HCT116 (cell line): ENCODE measurements at regions not wholly inside any gene's neighbourhood (a gene's known extent, or its start where the extent isn't known, plus 50 kb on each side); places are given as distances from the start of the nearest gene placed in this dataset.

Source experiments
- CTCF ChIP-seq, 3 experiments: fragments of 200-600 bp in 1 of 3; sonication (generic) in 1 of 3; IDR thresholded peaks in 2 of 3; conservative IDR thresholded peaks in 1 of 3; 2 replicates each; pipeline ENCODE4 v1.5.1; 2012 to 2017; ENCODE audit warnings: low read depth in 2 of 3, low read length in 2 of 3, antibody characterized with exemption in 1 of 3, borderline replicate concordance in 1 of 3, control low read depth in 1 of 3, mild to moderate bottlenecking in 1 of 3, mixed read lengths in 1 of 3, mixed run types in 1 of 3, moderate library complexity in 1 of 3; ENCODE audit not compliant: insufficient read depth in 1 of 3
- ELF1 ChIP-seq: IDR thresholded peaks from 2 replicates; pipeline ENCODE4 v1.6.1; 2012; ENCODE audit warnings: low read depth, borderline replicate concordance
- EZH2 ChIP-seq: fragments of 200-600 bp; sonication (generic); IDR thresholded peaks from 2 replicates; pipeline ENCODE4 v1.6.1; 2017; ENCODE audit warnings: antibody characterized with exemption, mixed run types
- EZH2phosphoT487 ChIP-seq: fragments of 200-600 bp; IDR thresholded peaks from 2 replicates; pipeline ENCODE4 v1.6.1; 2018; ENCODE audit warnings: antibody characterized with exemption, borderline replicate concordance
- POLR2A ChIP-seq: IDR thresholded peaks from 2 replicates; pipeline ENCODE4 v1.7.0; 2011; ENCODE audit warnings: borderline replicate concordance; ENCODE audit not compliant: insufficient read depth, insufficient read length; ENCODE audit errors: extremely low read depth
- POLR2AphosphoS5 ChIP-seq: IDR thresholded peaks from 2 replicates; pipeline ENCODE4 v1.6.1; 2011; ENCODE audit warnings: mild to moderate bottlenecking, low read depth, low read length, moderate library complexity
- SRF ChIP-seq: IDR thresholded peaks from 2 replicates; pipeline ENCODE4 v1.6.1; 2012; ENCODE audit warnings: low read depth
- YY1 ChIP-seq: IDR thresholded peaks from 2 replicates; pipeline ENCODE4 v1.6.1; 2011; ENCODE audit warnings: low read length, low read depth, moderate library complexity, mild to moderate bottlenecking; ENCODE audit not compliant: insufficient replicate concordance; ENCODE audit errors: extremely low read depth
- ZNF274 ChIP-seq: fragments of 200-500 bp; sonication (Bioruptor generic); IDR thresholded peaks from 2 replicates; pipeline ENCODE4 v1.6.1; 2014; ENCODE audit warnings: mild to moderate bottlenecking, low read depth, low read length, inconsistent platforms
- TF ChIP-seq, protein P1 (sequence below): IDR thresholded peaks from 2 replicates; pipeline ENCODE4 v1.6.1; 2012; ENCODE audit warnings: low read depth
- TF ChIP-seq, protein P2 (sequence below): IDR thresholded peaks from 2 replicates; pipeline ENCODE4 v1.6.1; 2012

DNA sequence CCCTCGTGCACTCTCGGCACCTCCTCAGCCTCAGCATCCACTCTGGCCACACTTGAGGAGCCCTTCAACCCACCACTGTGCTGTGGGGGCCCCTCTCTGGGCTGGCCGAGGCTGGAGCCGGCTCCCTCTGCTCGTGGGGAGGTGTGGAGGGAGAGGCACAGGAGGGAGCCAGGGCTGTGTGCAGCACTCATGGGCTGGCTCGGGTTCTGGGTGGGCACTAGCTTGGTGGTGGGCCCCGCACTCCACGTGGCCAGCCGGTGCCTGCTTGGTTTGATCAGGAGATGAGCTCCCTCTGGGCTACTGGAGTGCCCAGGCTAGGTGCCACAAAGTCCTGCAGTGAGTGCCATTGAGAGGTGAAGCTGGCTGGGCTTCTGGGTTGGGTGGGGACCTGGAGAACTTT, 949.4 kb upstream of the GJE1 start:
- TF ChIP-seq CTCF (IDR thresholded peaks at IDR 0.05 in 2 of 3, conservative IDR thresholded peaks at IDR 0.05 in 1 of 3; ENCODE audit: borderline replicate concordance in 1 of 3, insufficient read depth in 1 of 3, low read depth in 2 of 3, low read length in 2 of 3), result no peak
- TF ChIP-seq, protein P1, sequence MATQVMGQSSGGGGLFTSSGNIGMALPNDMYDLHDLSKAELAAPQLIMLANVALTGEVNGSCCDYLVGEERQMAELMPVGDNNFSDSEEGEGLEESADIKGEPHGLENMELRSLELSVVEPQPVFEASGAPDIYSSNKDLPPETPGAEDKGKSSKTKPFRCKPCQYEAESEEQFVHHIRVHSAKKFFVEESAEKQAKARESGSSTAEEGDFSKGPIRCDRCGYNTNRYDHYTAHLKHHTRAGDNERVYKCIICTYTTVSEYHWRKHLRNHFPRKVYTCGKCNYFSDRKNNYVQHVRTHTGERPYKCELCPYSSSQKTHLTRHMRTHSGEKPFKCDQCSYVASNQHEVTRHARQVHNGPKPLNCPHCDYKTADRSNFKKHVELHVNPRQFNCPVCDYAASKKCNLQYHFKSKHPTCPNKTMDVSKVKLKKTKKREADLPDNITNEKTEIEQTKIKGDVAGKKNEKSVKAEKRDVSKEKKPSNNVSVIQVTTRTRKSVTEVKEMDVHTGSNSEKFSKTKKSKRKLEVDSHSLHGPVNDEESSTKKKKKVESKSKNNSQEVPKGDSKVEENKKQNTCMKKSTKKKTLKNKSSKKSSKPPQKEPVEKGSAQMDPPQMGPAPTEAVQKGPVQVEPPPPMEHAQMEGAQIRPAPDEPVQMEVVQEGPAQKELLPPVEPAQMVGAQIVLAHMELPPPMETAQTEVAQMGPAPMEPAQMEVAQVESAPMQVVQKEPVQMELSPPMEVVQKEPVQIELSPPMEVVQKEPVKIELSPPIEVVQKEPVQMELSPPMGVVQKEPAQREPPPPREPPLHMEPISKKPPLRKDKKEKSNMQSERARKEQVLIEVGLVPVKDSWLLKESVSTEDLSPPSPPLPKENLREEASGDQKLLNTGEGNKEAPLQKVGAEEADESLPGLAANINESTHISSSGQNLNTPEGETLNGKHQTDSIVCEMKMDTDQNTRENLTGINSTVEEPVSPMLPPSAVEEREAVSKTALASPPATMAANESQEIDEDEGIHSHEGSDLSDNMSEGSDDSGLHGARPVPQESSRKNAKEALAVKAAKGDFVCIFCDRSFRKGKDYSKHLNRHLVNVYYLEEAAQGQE, result no peak
- TF ChIP-seq SRF, result no peak
- no peak for TF ChIP-seq ELF1
- TF ChIP-seq YY1, result no peak
- no peak for TF ChIP-seq POLR2A
- no peak for TF ChIP-seq POLR2AphosphoS5
- TF ChIP-seq ZNF274, result no peak
- TF ChIP-seq, protein P2, sequence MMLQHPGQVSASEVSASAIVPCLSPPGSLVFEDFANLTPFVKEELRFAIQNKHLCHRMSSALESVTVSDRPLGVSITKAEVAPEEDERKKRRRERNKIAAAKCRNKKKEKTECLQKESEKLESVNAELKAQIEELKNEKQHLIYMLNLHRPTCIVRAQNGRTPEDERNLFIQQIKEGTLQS, result no peak
- no peak for TF ChIP-seq EZH2
- TF ChIP-seq EZH2phosphoT487, result no peak
